Lower leg skin (tissue), 4 donors: ENCODE measurements at regions not wholly inside any gene's neighbourhood (a gene's known extent, or its start where the extent isn't known, plus 50 kb on each side); places are given as distances from the start of the nearest gene placed in this dataset.

Experiments used
- DNase-seq, 2 donors: peaks; one replicate each; pipeline ENCODE4 v3.0.0-alpha.2; 2019; ENCODE audit warnings: low spot score in 2 of 2
- H3K4me3 ChIP-seq: fragments of 200-600 bp; sonication (generic); 2 replicates; pipeline ENCODE4 v1.5.1; 2017; ENCODE audit warnings: mild to moderate bottlenecking, low read depth; ENCODE audit not compliant: poor library complexity, severe bottlenecking
- CTCF ChIP-seq, 3 donors: fragments of 450-650 bp; IDR thresholded peaks; one replicate each; pipeline ENCODE4 v1.5.1; 2016; ENCODE audit warnings: antibody characterized with exemption in 3 of 3, mild to moderate bottlenecking in 3 of 3, moderate library complexity in 2 of 3
- POLR2A ChIP-seq, 2 donors: fragments of 450-650 bp; IDR thresholded peaks; one replicate each; pipeline ENCODE4 v1.6.1; 2016 to 2017; ENCODE audit warnings: antibody characterized with exemption in 2 of 2, mild to moderate bottlenecking in 1 of 2, moderate library complexity in 1 of 2
- WGBS, 2 donors: methylation state at CpG; one replicate each; pipeline ENCODE4 v1.1.5; 2018; 5-methylcytosine and 5-hydroxymethylcytosine counted together
- intact Hi-C: fragments of 100-400 bp; cut with DNase I; formaldehyde crosslinking; loops from one replicate; pipeline ENCODE4 v1.15.0; 2023; ENCODE audit warnings: low total_unique reads

DNA sequence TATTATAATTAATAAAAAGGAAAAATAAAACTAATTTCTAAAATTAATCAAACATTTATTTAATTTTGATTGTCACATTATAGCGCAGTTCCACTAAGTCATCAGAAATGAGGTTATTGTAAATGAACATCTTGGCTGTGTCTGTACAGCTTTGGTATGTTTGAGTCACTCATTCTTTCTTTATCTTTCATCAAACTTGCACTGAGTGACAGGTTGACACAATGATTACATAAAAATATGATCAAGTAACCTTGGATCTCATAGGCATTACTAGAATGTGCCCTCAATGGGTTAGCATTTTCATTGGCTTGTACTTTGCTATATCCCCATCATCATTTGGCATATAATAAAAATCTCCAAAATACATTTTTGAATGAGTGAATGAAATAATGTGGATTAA, 1353.2 kb upstream of the ADGRL2 start:
- no peak for TF ChIP-seq CTCF (IDR thresholded peaks at IDR 0.05)
- WGBS, 2 donors, result 86 to 89% methylated on average over 1 of the region's 1 CpG
- intact Hi-C loops, result no loop called here
- no peak overlapping the region for H3K4me3 ChIP-seq
- DNase-seq, result no peak

- intact Hi-C loops, result no loop called here
- no peak for DNase-seq
- no peak overlapping the region for H3K4me3 ChIP-seq
- TF ChIP-seq POLR2A (IDR thresholded peaks at IDR 0.05) (no peak), CTCF (IDR thresholded peaks at IDR 0.05) (no peak)
- WGBS, 2 donors, result 43 to 45% methylated on average over 4 of the region's 4 CpGs
Observed at GRCh38 chr1:80445033-80445432, 1355.7 kb upstream of the ADGRL2 start.

- H3K4me3 ChIP-seq, result no peak overlapping the region
- intact Hi-C loops, result no loop called here
- TF ChIP-seq CTCF (IDR thresholded peaks at IDR 0.05), result no peak
- no peak for TF ChIP-seq POLR2A (IDR thresholded peaks at IDR 0.05)
- DNase-seq, result no peak
- 69 to 76% methylated on average over 3 of the region's 3 CpGs for WGBS, 2 donors
Observed at GRCh38 chr1:80444171-80444570, 1356.6 kb upstream of the ADGRL2 start.

DNA sequence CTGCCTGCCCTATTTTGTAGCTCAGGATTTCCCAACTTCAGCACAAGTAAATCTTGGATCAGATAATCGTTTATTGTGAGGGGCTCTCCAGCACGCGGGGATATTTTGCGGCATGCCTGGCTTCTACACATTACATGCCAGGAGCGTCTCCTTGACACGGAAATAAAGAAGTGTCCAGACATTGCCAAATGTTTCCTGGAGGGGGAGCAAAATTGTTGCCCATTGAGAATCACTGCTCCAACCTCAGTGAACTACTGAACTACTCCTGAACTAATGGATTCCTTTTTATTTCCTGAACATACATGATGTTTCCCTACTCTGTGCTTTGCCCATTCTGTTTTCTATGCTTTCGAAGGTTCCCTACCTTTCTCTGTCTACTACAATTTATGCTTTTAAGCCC, 1359.1 kb upstream of the ADGRL2 start:
- intact Hi-C loops, result no loop called here
- WGBS, 2 donors, result 81 to 82% methylated on average over 7 of the region's 7 CpGs
- no peak overlapping the region for H3K4me3 ChIP-seq
- DNase-seq, result no peak
- no peak for TF ChIP-seq CTCF (IDR thresholded peaks at IDR 0.05)
- TF ChIP-seq POLR2A (IDR thresholded peaks at IDR 0.05), result no peak

GRCh38 chr1:80436851-80437250, 1363.9 kb upstream of the ADGRL2 start:
- intact Hi-C loops, result no loop called here
- TF ChIP-seq CTCF (IDR thresholded peaks at IDR 0.05) (no peak), POLR2A (IDR thresholded peaks at IDR 0.05) (no peak)
- 84 to 85% methylated on average over 1 of the region's 1 CpG for whole genome bisulfite sequencing, 2 donors
- no peak for DNase-seq
- H3K4me3 ChIP-seq, result no peak overlapping the region

DNA sequence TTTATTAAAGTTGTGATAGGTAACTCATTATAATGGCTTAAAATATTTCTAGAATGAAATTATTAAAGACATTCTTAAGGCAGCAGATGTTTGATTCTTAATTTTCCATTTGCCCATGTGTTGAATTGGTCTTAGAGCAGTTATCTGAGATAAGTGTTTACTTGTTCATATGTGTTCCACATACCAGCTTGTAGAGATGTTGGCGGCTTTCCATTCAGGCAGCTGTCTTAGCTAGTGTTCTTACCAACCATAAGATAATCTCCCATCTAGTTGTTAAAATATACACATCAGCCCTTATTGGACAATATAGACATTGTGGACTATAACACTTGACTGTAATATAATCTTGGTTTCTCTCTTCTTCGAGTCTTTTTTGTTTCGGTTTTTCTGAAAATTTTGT, 1372.9 kb upstream of the ADGRL2 start:
- DNase-seq, result no peak
- TF ChIP-seq CTCF (IDR thresholded peaks at IDR 0.05), result no peak
- no peak for TF ChIP-seq POLR2A (IDR thresholded peaks at IDR 0.05)
- intact Hi-C loops, result no loop called here
- WGBS, 2 donors, result 92% methylated on average over 3 of the region's 3 CpGs
- H3K4me3 ChIP-seq, result no peak overlapping the region
